ENCODE measurements at regions not wholly inside any gene's neighbourhood (a gene's known extent, or its start where the extent isn't known, plus 50 kb on each side); places are given as distances from the start of the nearest gene placed in this dataset.

DNA sequence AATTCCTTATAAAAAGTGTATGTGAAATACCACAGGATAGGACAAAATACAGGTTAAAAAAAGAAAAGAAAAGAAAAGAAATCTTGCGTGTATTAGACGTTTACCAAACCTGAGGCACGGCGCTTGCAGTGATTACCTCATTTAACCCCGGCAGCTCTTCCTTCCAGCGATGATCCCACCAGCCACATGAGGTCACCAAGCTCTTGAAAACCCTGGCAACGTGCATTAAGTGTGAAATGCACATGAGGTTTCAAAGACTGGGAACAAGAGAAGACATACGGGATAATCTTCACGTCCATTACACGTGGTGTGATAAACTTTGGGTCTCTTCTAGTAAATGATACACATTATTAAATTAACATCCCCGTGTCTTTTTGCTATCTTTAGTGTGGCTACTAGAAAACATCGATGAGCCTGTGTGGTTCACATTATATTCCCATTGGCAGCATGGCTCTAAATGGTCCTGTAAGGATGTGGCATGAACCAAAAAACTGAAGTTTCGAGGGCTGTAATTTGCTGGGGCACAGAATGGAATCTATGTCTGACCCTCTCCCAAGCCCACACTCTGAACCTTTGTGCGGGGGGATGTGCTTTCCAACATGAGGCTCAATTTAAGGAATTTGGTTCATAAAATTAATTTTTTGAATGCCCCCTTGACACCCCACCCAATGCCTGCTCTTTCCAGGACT, 59.2 kb upstream of the THBS2 start:
- Histone ChIP-seq H2BK12ac (ENCODE audit: low read length in 2 of 2) (no peak overlapping the region), H3K9me3 (ENCODE audit: control insufficient read depth, low read length) (no peaks in the 10 kb centered on the region), H3K79me1 (replicated peaks; ENCODE audit: low read length, poor library complexity, severe bottlenecking) (no peaks in the 10 kb centered on the region), H3K36me3 (ENCODE audit: control insufficient read depth in 1 of 2, insufficient read depth in 2 of 2, low read depth in 1 of 2, low read length in 2 of 2) (no peaks in the 10 kb centered on the region), H2BK120ac (ENCODE audit: low read depth, low read length) (no peak overlapping the region), H4K91ac (ENCODE audit: low read length) (no peak overlapping the region), H2BK15ac (ENCODE audit: low read depth, poor library complexity, severe bottlenecking) (no peak overlapping the region), H3K9ac (ENCODE audit: low read length) (peak overlapping the region; percentile 73), H3K4me2 (ENCODE audit: low read length, poor library complexity, severe bottlenecking) (no peak overlapping the region), H3K4me3 (ENCODE audit: insufficient read depth in 1 of 2, low read depth in 1 of 2, low read length in 2 of 2) (no peak overlapping the region), H2AK5ac (ENCODE audit: low read length, severe bottlenecking) (no peak overlapping the region), H3K14ac (ENCODE audit: low read length in 2 of 2) (no peak overlapping the region), H3K27me3 (ENCODE audit: control insufficient read depth in 1 of 2, insufficient read depth in 1 of 2, low read length in 2 of 2) (no peaks in the 10 kb centered on the region), H2BK5ac (ENCODE audit: low read depth, low read length, poor library complexity, severe bottlenecking) (no peak overlapping the region), H3K4ac (ENCODE audit: low read depth in 1 of 2, low read length in 2 of 2) (no peak overlapping the region), H4K8ac (ENCODE audit: low read length) (no peak overlapping the region), H3K18ac (ENCODE audit: low read depth in 1 of 2, low read length in 2 of 2) (no peak overlapping the region), H2AFZ (ENCODE audit: low read depth, low read length) (no peak overlapping the region), H3K4me1 (ENCODE audit: control insufficient read depth, insufficient read depth, low read depth, low read length) (peaks cover 3% of the 10 kb centered on the region), H3K23ac (ENCODE audit: low read length in 2 of 2) (no peak overlapping the region), H3K27ac (ENCODE audit: low read length, poor library complexity, severe bottlenecking) (no peak overlapping the region)
- 74% methylated on average over 11 of the region's 14 CpGs for WGBS
- no peak for DNase-seq

- H3K14ac ChIP-seq (ENCODE audit: low read length in 2 of 2), result no peak overlapping the region
- H3K27me3 ChIP-seq (ENCODE audit: control insufficient read depth in 1 of 2, insufficient read depth in 1 of 2, low read length in 2 of 2), result no peaks in the 10 kb centered on the region
- no peak overlapping the region for H3K4me2 ChIP-seq (ENCODE audit: low read length, poor library complexity, severe bottlenecking)
- H3K23ac ChIP-seq (ENCODE audit: low read length in 2 of 2), result no peak overlapping the region
- H2BK5ac ChIP-seq (ENCODE audit: low read depth, low read length, poor library complexity, severe bottlenecking), result no peak overlapping the region
- H3K9me3 ChIP-seq (ENCODE audit: control insufficient read depth, low read length), result no peaks in the 10 kb centered on the region
- no peak overlapping the region for H2BK12ac ChIP-seq (ENCODE audit: low read length in 2 of 2)
- no peaks in the 10 kb centered on the region for H3K79me1 ChIP-seq (replicated peaks; ENCODE audit: low read length, poor library complexity, severe bottlenecking)
- no peak overlapping the region for H3K4me3 ChIP-seq (ENCODE audit: insufficient read depth in 1 of 2, low read depth in 1 of 2, low read length in 2 of 2)
- H2AK5ac ChIP-seq (ENCODE audit: low read length, severe bottlenecking), result no peak overlapping the region
- no peak overlapping the region for H2BK15ac ChIP-seq (ENCODE audit: low read depth, poor library complexity, severe bottlenecking)
- no peak overlapping the region for H4K91ac ChIP-seq (ENCODE audit: low read length)
- DNase-seq, result no peak
- no peaks in the 10 kb centered on the region for H3K36me3 ChIP-seq (ENCODE audit: control insufficient read depth in 1 of 2, insufficient read depth in 2 of 2, low read depth in 1 of 2, low read length in 2 of 2)
- H3K18ac ChIP-seq (ENCODE audit: low read depth in 1 of 2, low read length in 2 of 2), result no peak overlapping the region
- no peak overlapping the region for H3K9ac ChIP-seq (ENCODE audit: low read length)
- no peak overlapping the region for H2BK120ac ChIP-seq (ENCODE audit: low read depth, low read length)
- no peak overlapping the region for H3K4ac ChIP-seq (ENCODE audit: low read depth in 1 of 2, low read length in 2 of 2)
- no peak overlapping the region for H3K27ac ChIP-seq (ENCODE audit: low read length, poor library complexity, severe bottlenecking)
- H4K8ac ChIP-seq (ENCODE audit: low read length), result no peak overlapping the region
- no peak overlapping the region for H2AFZ ChIP-seq (ENCODE audit: low read depth, low read length)
- 75% methylated on average over 3 of the region's 3 CpGs for WGBS
- H3K4me1 ChIP-seq (ENCODE audit: control insufficient read depth, insufficient read depth, low read depth, low read length), result peaks cover 3% of the 10 kb centered on the region
These were observed 57.3 kb upstream of the THBS2 start for GRCh38 chr6:169310983-169311382.

Measured in mesenchymal stem cell (in vitro differentiated cells and primary cell).